ENCODE measurements at regions not wholly inside any gene's neighbourhood (a gene's known extent, or its start where the extent isn't known, plus 50 kb on each side); places are given as distances from the start of the nearest gene placed in this dataset.

GRCh38 chr4:61068745-61069144 lies 131.4 kb upstream of the ADGRL3 start:
- TF ChIP-seq CTCF (IDR thresholded peaks at IDR 0.05): no peak
- TF ChIP-seq POLR2A (IDR thresholded peaks at IDR 0.05): no peak

Data from Peyer's patch (tissue), 4 donors.